HG03064 (cell line): ENCODE measurements at regions not wholly inside any gene's neighbourhood (a gene's known extent, or its start where the extent isn't known, plus 50 kb on each side); places are given as distances from the start of the nearest gene placed in this dataset.

ENCODE experiments used
- ATAC-seq: cut with Tn5 transposase; IDR thresholded peaks from one replicate; pipeline ENCODE4 v1.9.1; 2021; ENCODE audit warnings: low read depth; ENCODE audit not compliant: unreplicated experiment

GRCh38 chr15:94882071-94882712 is 650.8 kb downstream of the MCTP2 start:
- no peak for ATAC-seq

- ATAC-seq, result no peak
Measured at GRCh38 chr15:94887391-94887790, 656.0 kb downstream of the MCTP2 start.

GRCh38 chr15:94889153-94889552 is 657.8 kb downstream of the MCTP2 start:
- no peak for ATAC-seq

GRCh38 chr15:94893091-94893490 is 661.7 kb downstream of the MCTP2 start:
- no peak for ATAC-seq

GRCh38 chr15:94894056-94894455 is 662.7 kb downstream of the MCTP2 start:
- no peak for ATAC-seq

GRCh38 chr15:94909510-94909909 is 678.1 kb downstream of the MCTP2 start:
- ATAC-seq, result no peak

- ATAC-seq, result no peak
Measured at GRCh38 chr15:94910166-94910565, 678.8 kb downstream of the MCTP2 start.

- no peak for ATAC-seq
Measured at GRCh38 chr15:94912760-94913159, 681.4 kb downstream of the MCTP2 start.

- no peak for ATAC-seq
Measured at GRCh38 chr15:94917068-94917467, 685.7 kb downstream of the MCTP2 start.

GRCh38 chr15:94921936-94922335 is 690.6 kb downstream of the MCTP2 start:
- no peak for ATAC-seq

- no peak for ATAC-seq
Measured at GRCh38 chr15:94924057-94924456, 692.7 kb downstream of the MCTP2 start.

- ATAC-seq, result no peak
Measured at GRCh38 chr15:94924971-94925598, 693.7 kb downstream of the MCTP2 start.

GRCh38 chr15:94925680-94926079 is 694.3 kb downstream of the MCTP2 start:
- ATAC-seq, result no peak

GRCh38 chr15:94927003-94927402 is 695.6 kb downstream of the MCTP2 start:
- ATAC-seq, result no peak

- ATAC-seq, result no peak
Measured at GRCh38 chr15:94929282-94929681, 697.9 kb downstream of the MCTP2 start.

- no peak for ATAC-seq
Measured at GRCh38 chr15:94930441-94930840, 699.1 kb downstream of the MCTP2 start.

- no peak for ATAC-seq
Measured at GRCh38 chr15:94930960-94931359, 699.6 kb downstream of the MCTP2 start.

- ATAC-seq, result no peak
Measured at GRCh38 chr15:94934440-94934839, 703.1 kb downstream of the MCTP2 start.

GRCh38 chr15:94937242-94937641 is 705.9 kb downstream of the MCTP2 start:
- no peak for ATAC-seq

GRCh38 chr15:94943888-94944287 is 712.5 kb downstream of the MCTP2 start:
- no peak for ATAC-seq

GRCh38 chr15:94951538-94951937 is 720.2 kb downstream of the MCTP2 start:
- no peak for ATAC-seq

- no peak for ATAC-seq
Measured at GRCh38 chr15:94963953-94964352, 732.6 kb downstream of the MCTP2 start.
